B cell (primary cell): ENCODE measurements at regions not wholly inside any gene's neighbourhood (a gene's known extent, or its start where the extent isn't known, plus 50 kb on each side); places are given as distances from the start of the nearest gene placed in this dataset.

ENCODE experiments used
- EZH2 ChIP-seq: IDR thresholded peaks from 2 replicates; pipeline ENCODE4 v1.6.1; 2012; ENCODE audit warnings: borderline replicate concordance, low read depth, mild to moderate bottlenecking, moderate library complexity, low read length; ENCODE audit not compliant: insufficient read depth, poor library complexity, severe bottlenecking
- TF ChIP-seq, protein P1 (sequence below): fragments of 200-600 bp; IDR thresholded peaks from one replicate; pipeline ENCODE4 v1.8.0; 2022; ENCODE audit warnings: antibody characterized with exemption, mild to moderate bottlenecking

DNA sequence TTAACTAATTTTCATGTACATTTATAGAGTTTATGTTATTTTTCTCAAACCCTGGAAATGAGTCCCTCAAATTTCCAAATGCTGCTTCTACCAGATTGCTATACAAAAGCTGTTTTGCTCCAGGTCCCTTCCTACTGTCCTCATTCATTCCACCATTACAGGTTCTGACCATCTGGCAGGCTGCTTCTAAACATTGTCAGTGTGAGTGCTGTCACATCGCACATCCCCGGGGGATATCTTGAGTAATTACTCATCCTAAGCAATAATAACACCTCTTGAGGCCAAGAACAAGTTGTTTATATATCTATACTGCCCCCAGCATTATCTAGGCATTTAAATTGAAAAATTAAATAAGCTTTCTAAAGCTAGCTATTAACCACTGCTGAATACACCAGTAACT lies 1675.3 kb upstream of the CDH6 start:
- TF ChIP-seq, protein P1, sequence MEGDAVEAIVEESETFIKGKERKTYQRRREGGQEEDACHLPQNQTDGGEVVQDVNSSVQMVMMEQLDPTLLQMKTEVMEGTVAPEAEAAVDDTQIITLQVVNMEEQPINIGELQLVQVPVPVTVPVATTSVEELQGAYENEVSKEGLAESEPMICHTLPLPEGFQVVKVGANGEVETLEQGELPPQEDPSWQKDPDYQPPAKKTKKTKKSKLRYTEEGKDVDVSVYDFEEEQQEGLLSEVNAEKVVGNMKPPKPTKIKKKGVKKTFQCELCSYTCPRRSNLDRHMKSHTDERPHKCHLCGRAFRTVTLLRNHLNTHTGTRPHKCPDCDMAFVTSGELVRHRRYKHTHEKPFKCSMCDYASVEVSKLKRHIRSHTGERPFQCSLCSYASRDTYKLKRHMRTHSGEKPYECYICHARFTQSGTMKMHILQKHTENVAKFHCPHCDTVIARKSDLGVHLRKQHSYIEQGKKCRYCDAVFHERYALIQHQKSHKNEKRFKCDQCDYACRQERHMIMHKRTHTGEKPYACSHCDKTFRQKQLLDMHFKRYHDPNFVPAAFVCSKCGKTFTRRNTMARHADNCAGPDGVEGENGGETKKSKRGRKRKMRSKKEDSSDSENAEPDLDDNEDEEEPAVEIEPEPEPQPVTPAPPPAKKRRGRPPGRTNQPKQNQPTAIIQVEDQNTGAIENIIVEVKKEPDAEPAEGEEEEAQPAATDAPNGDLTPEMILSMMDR: no peak
- TF ChIP-seq EZH2: no peak
